Stimulated activated CD4-positive, alpha-beta T cell treated with anti-CD3 and anti-CD28 coated beads, Interleukin-1b, Interleukin-23, amount 100 ng/mL, for 1 hour (primary cell): ENCODE measurements at regions not wholly inside any gene's neighbourhood (a gene's known extent, or its start where the extent isn't known, plus 50 kb on each side); places are given as distances from the start of the nearest gene placed in this dataset.
"Not testable (repeated sequence)": the region's sequence is repeated elsewhere in the genome, so short reads cannot be mapped to it uniquely, and the experiment has no call there.

Experiments used
- DNase-seq, 2 donors: peaks; one replicate each; pipeline ENCODE4 v3.0.0-alpha.2; 2020; ENCODE audit warnings: low read depth in 2 of 2

GRCh38 chr6:6412700-6413099, 92.2 kb upstream of the F13A1 start:
- DNase-seq, result no peak

- DNase-seq, result no peak
These were observed 94.5 kb upstream of the F13A1 start for GRCh38 chr6:6414931-6415330.

GRCh38 chr6:6417475-6417874, 97.0 kb upstream of the F13A1 start:
- no peak for DNase-seq

GRCh38 chr6:6418421-6418820, 98.0 kb upstream of the F13A1 start:
- DNase-seq, result no peak

GRCh38 chr6:6420107-6420506, 99.6 kb upstream of the F13A1 start:
- no peak for DNase-seq

GRCh38 chr6:6434151-6434550, 113.7 kb upstream of the F13A1 start:
- no peak for DNase-seq

GRCh38 chr6:6434723-6435122, 114.3 kb upstream of the F13A1 start:
- DNase-seq, result no peak

- no peak for DNase-seq
These were observed 115.9 kb upstream of the F13A1 start for GRCh38 chr6:6436366-6436765.

GRCh38 chr6:6436946-6437345, 116.5 kb upstream of the F13A1 start:
- DNase-seq, result no peak

- no peak for DNase-seq
These were observed 117.8 kb upstream of the F13A1 start for GRCh38 chr6:6438286-6438685.

- no peak for DNase-seq
These were observed 119.3 kb upstream of the F13A1 start for GRCh38 chr6:6439778-6440177.

- no peak for DNase-seq
These were observed 131.5 kb upstream of the F13A1 start for GRCh38 chr6:6452002-6452401.

GRCh38 chr6:6453186-6453585, 132.7 kb upstream of the F13A1 start:
- no peak for DNase-seq

GRCh38 chr6:6455272-6455671, 133.2 kb upstream of the LY86 start:
- no peak for DNase-seq

- no peak for DNase-seq
These were observed 130.3 kb upstream of the LY86 start for GRCh38 chr6:6458172-6458571.

- not testable (repeated sequence) for DNase-seq
These were observed 128.6 kb upstream of the LY86 start for GRCh38 chr6:6459963-6460362.

GRCh38 chr6:6460416-6460815, 128.1 kb upstream of the LY86 start:
- DNase-seq, result no peak

GRCh38 chr6:6461138-6461537, 127.4 kb upstream of the LY86 start:
- DNase-seq, result no peak

GRCh38 chr6:6466967-6467761, 121.4 kb upstream of the LY86 start:
- no peak for DNase-seq

- DNase-seq, result no peak
These were observed 119.4 kb upstream of the LY86 start for GRCh38 chr6:6469074-6469473.

- no peak for DNase-seq
These were observed 118.4 kb upstream of the LY86 start for GRCh38 chr6:6470123-6470522.

GRCh38 chr6:6471276-6471675, 117.2 kb upstream of the LY86 start:
- no peak for DNase-seq

GRCh38 chr6:6474170-6474920, 114.2 kb upstream of the LY86 start:
- no peak for DNase-seq
